Tibial nerve (tissue), 3 donors: ENCODE measurements at regions not wholly inside any gene's neighbourhood (a gene's known extent, or its start where the extent isn't known, plus 50 kb on each side); places are given as distances from the start of the nearest gene placed in this dataset.

Source experiments
- CTCF ChIP-seq, 5 experiments: fragments of 200-600 bp in 3 of 5; fragments of 450-650 bp in 2 of 5; sonication (generic) in 3 of 5; IDR thresholded peaks; one replicate each; pipeline ENCODE4 v1.5.1; 2016 to 2019; ENCODE audit warnings: antibody characterized with exemption in 5 of 5, mild to moderate bottlenecking in 3 of 5, moderate library complexity in 2 of 5
- POLR2A ChIP-seq, 2 donors: fragments of 450-650 bp; IDR thresholded peaks; one replicate each; pipeline ENCODE4 v1.6.1; 2017; ENCODE audit warnings: antibody characterized with exemption in 2 of 2, mild to moderate bottlenecking in 2 of 2, moderate library complexity in 2 of 2

GRCh38 chr2:217701622-217702021 is 301.2 kb downstream of the TNS1 start:
- TF ChIP-seq POLR2A (IDR thresholded peaks at IDR 0.05) (no peak), CTCF (IDR thresholded peaks at IDR 0.05) (no peak)
